WTC11 (cell line): ENCODE measurements at regions not wholly inside any gene's neighbourhood (a gene's known extent, or its start where the extent isn't known, plus 50 kb on each side); places are given as distances from the start of the nearest gene placed in this dataset.

ENCODE experiments used
- ATAC-seq: fragments of 200-7000 bp; cut with Tn5 transposase; 2 replicates; pipeline ENCODE4 v1.10.0; 2021; ENCODE audit warnings: mild to moderate bottlenecking, moderate library complexity
- CTCF ChIA-PET: fragments of 300-600 bp; sonication (Branson Sonifier 250); formaldehyde crosslinking; loops from one replicate; lab custom pipeline; 2021; ENCODE audit warnings: antibody characterized with exemption; lab: Charles Lee
- POLR2A ChIA-PET: fragments of 350-600 bp; sonication (Branson Sonifier 250); formaldehyde crosslinking; loops from one replicate; lab custom pipeline; 2021; ENCODE audit warnings: antibody characterized with exemption; lab: Charles Lee
- DNase-seq: peaks from one replicate; pipeline ENCODE4 v3.0.0; 2021; ENCODE audit warnings: low spot score
- H3K27ac Mint-ChIP-seq: 2 replicates; pipeline ENCODE4 v1.8.0; 2021; ENCODE audit warnings: mixed read lengths
- H3K27me3 Mint-ChIP-seq: 2 replicates; pipeline ENCODE4 v1.8.0; 2021; ENCODE audit warnings: low read depth, mild to moderate bottlenecking, moderate library complexity, mixed read lengths
- H3K36me3 Mint-ChIP-seq: 2 replicates; pipeline ENCODE4 v1.8.0; 2021; ENCODE audit warnings: mixed read lengths
- H3K4me1 Mint-ChIP-seq: 2 replicates; pipeline ENCODE4 v1.8.0; 2022; ENCODE audit warnings: mixed read lengths
- H3K4me3 Mint-ChIP-seq: 2 replicates; pipeline ENCODE4 v1.8.0; 2021; ENCODE audit warnings: mild to moderate bottlenecking, moderate library complexity, mixed read lengths
- H3K9me3 Mint-ChIP-seq: 2 replicates; pipeline ENCODE4 v1.8.0; 2021; ENCODE audit warnings: mixed read lengths
- FOXP1 ChIP-seq: sonication (generic); formaldehyde crosslinking; IDR thresholded peaks from 2 replicates; pipeline ENCODE4 v1.8.0; 2022; ENCODE audit warnings: missing genetic modification reagents, mild to moderate bottlenecking, moderate library complexity, borderline replicate concordance
- KAT7 ChIP-seq: sonication (generic); formaldehyde crosslinking; IDR thresholded peaks from 2 replicates; pipeline ENCODE4 v1.8.1; 2023; ENCODE audit warnings: missing genetic modification reagents, mild to moderate bottlenecking, borderline replicate concordance
- NR2C2 ChIP-seq: sonication (generic); formaldehyde crosslinking; IDR thresholded peaks from 2 replicates; pipeline ENCODE4 v1.8.0; 2022; ENCODE audit warnings: mild to moderate bottlenecking, missing genetic modification reagents
- RELA ChIP-seq: sonication (generic); formaldehyde crosslinking; IDR thresholded peaks from 2 replicates; pipeline ENCODE4 v1.8.1; 2022; ENCODE audit warnings: missing genetic modification reagents, mild to moderate bottlenecking, borderline replicate concordance
- RORB ChIP-seq: fragments of 250-450 bp; sonication (Bioruptor Pico); IDR thresholded peaks from 2 replicates; pipeline ENCODE4 v1.9.0; 2021; ENCODE audit warnings: mild to moderate bottlenecking
- SOX15 ChIP-seq: fragments of 250-450 bp; sonication (Bioruptor Pico); IDR thresholded peaks from 2 replicates; pipeline ENCODE4 v1.9.0; 2021; ENCODE audit warnings: mild to moderate bottlenecking
- STAT6 ChIP-seq: sonication (generic); formaldehyde crosslinking; conservative IDR thresholded peaks from 2 replicates; pipeline ENCODE4 v1.8.1; 2023; ENCODE audit warnings: mild to moderate bottlenecking, low read depth, missing genetic modification reagents, moderate library complexity
- TEAD1 ChIP-seq: sonication (generic); formaldehyde crosslinking; IDR thresholded peaks from 2 replicates; pipeline ENCODE4 v1.8.0; 2022; ENCODE audit warnings: mild to moderate bottlenecking, missing genetic modification reagents
- TP53 ChIP-seq: sonication (generic); formaldehyde crosslinking; IDR thresholded peaks from 2 replicates; pipeline ENCODE4 v1.8.1; 2023; ENCODE audit warnings: mild to moderate bottlenecking, missing genetic modification reagents
- ZNF423 ChIP-seq: fragments of 250-450 bp; sonication (Bioruptor Pico); IDR thresholded peaks from 2 replicates; pipeline ENCODE4 v2.1.2; 2022; ENCODE audit warnings: mild to moderate bottlenecking, moderate library complexity
- ZNF671 ChIP-seq: fragments of 250-450 bp; sonication (Bioruptor Pico); IDR thresholded peaks from 2 replicates; pipeline ENCODE4 v1.8.0; 2021; ENCODE audit warnings: mild to moderate bottlenecking
- TF ChIP-seq, protein P1 (sequence below): fragments of 200-600 bp; IDR thresholded peaks from 2 replicates; pipeline ENCODE4 v1.8.0; 2022; ENCODE audit warnings: antibody characterized with exemption
- TF ChIP-seq, protein P2 (sequence below): sonication (generic); formaldehyde crosslinking; IDR thresholded peaks from 2 replicates; pipeline ENCODE4 v1.8.1; 2023; ENCODE audit warnings: mild to moderate bottlenecking, missing genetic modification reagents
- TF ChIP-seq, protein P3 (sequence below): sonication (generic); formaldehyde crosslinking; IDR thresholded peaks from 2 replicates; pipeline ENCODE4 v1.8.1; 2022; ENCODE audit warnings: mild to moderate bottlenecking, moderate library complexity, missing genetic modification reagents

DNA sequence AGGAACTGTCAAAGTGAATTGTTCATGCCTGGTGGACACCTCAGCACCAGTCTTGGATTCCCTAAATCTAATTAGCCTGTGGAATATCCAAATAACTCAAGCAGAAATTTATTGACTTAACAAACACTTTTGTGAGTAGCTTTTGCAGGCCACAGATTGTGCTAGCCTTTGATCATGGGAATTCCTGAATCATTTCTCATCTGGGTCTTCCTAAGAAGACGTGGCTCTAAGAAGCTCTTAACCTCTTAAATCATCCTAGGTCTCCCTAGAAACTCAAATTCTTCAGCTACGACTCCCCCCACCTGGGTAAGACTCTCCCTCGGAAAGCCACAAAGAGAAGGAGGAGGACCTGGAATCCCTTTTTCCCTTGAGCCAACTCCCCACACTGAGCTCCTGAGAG, 53.8 kb upstream of the PSEN2 start:
- Mint-ChIP-seq H3K36me3 (no peaks in the 10 kb centered on the region), H3K4me1 (no peaks in the 10 kb centered on the region), H3K27ac (no peak overlapping the region), H3K4me3 (no peak overlapping the region), H3K9me3 (peaks cover 11% of the 10 kb centered on the region), H3K27me3 (peaks cover 3% of the 10 kb centered on the region; the same call in 1 of the 2 replicates)
- ChIA-PET POLR2A (no interaction called here), CTCF (interaction anchor here (0.5 to 2.5 kb wide), 5 partner anchors 11 to 441 kb away, joined by 3 to 9 read pairs (median 3); no protein-coding TSS in a partner anchor)
- DNase-seq, result no peak
- TF ChIP-seq RELA (no peak), ZNF671 (CRISPR knock-in tag) (no peak), TP53 (CRISPR knock-in tag) (no peak), NR2C2 (CRISPR knock-in tag) (no peak), STAT6 (no peak), SOX15 (CRISPR knock-in tag) (no peak)
- TF ChIP-seq, protein P1, sequence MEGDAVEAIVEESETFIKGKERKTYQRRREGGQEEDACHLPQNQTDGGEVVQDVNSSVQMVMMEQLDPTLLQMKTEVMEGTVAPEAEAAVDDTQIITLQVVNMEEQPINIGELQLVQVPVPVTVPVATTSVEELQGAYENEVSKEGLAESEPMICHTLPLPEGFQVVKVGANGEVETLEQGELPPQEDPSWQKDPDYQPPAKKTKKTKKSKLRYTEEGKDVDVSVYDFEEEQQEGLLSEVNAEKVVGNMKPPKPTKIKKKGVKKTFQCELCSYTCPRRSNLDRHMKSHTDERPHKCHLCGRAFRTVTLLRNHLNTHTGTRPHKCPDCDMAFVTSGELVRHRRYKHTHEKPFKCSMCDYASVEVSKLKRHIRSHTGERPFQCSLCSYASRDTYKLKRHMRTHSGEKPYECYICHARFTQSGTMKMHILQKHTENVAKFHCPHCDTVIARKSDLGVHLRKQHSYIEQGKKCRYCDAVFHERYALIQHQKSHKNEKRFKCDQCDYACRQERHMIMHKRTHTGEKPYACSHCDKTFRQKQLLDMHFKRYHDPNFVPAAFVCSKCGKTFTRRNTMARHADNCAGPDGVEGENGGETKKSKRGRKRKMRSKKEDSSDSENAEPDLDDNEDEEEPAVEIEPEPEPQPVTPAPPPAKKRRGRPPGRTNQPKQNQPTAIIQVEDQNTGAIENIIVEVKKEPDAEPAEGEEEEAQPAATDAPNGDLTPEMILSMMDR, result no peak
- TF ChIP-seq, protein P2, sequence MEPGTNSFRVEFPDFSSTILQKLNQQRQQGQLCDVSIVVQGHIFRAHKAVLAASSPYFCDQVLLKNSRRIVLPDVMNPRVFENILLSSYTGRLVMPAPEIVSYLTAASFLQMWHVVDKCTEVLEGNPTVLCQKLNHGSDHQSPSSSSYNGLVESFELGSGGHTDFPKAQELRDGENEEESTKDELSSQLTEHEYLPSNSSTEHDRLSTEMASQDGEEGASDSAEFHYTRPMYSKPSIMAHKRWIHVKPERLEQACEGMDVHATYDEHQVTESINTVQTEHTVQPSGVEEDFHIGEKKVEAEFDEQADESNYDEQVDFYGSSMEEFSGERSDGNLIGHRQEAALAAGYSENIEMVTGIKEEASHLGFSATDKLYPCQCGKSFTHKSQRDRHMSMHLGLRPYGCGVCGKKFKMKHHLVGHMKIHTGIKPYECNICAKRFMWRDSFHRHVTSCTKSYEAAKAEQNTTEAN (CRISPR knock-in tag), result no peak
- no peak for ATAC-seq

GRCh38 chr1:226814751-226815537, 55.5 kb upstream of the PSEN2 start:
- no peak for ATAC-seq
- H3K4me1 Mint-ChIP-seq, result 0 out of 2 replicates have a peak, but pooled peaks cover 3% of the 10 kb centered on the region
- ChIA-PET POLR2A (no interaction called here), CTCF (interaction anchor here (0.7 to 2.5 kb wide), 6 partner anchors 10 to 206 kb away, joined by 3 to 9 read pairs (median 4); no protein-coding TSS in a partner anchor)
- H3K9me3 Mint-ChIP-seq, result peaks cover 11% of the 10 kb centered on the region
- H3K36me3 Mint-ChIP-seq, result no peaks in the 10 kb centered on the region
- no peak for TF ChIP-seq KAT7 (CRISPR knock-in tag)
- no peak for TF ChIP-seq RORB (CRISPR knock-in tag)
- no peak for TF ChIP-seq FOXP1 (CRISPR knock-in tag)
- no peak for TF ChIP-seq TEAD1 (CRISPR knock-in tag)
- TF ChIP-seq, protein P3, sequence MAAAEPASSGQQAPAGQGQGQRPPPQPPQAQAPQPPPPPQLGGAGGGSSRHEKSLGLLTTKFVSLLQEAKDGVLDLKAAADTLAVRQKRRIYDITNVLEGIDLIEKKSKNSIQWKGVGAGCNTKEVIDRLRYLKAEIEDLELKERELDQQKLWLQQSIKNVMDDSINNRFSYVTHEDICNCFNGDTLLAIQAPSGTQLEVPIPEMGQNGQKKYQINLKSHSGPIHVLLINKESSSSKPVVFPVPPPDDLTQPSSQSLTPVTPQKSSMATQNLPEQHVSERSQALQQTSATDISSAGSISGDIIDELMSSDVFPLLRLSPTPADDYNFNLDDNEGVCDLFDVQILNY, result no peak
- no peak for TF ChIP-seq ZNF423 (CRISPR knock-in tag)
- H3K27ac Mint-ChIP-seq, result no peak overlapping the region
- no peak for DNase-seq
- no peak overlapping the region for H3K4me3 Mint-ChIP-seq
- peaks cover 3% of the 10 kb centered on the region; the same call in 1 of the 2 replicates for H3K27me3 Mint-ChIP-seq
